Neural cell (in vitro differentiated cells): ENCODE measurements at regions not wholly inside any gene's neighbourhood (a gene's known extent, or its start where the extent isn't known, plus 50 kb on each side); places are given as distances from the start of the nearest gene placed in this dataset.

Source experiments
- H2AFZ ChIP-seq: fragments of 200-600, 300-800 bp; sonication (generic), shearing (Covaris generic); 2 replicates; pipeline ENCODE4 v1.6.0; 2014; ENCODE audit warnings: low read depth, mild to moderate bottlenecking, antibody characterized with exemption, low read length, moderate library complexity
- H3F3A ChIP-seq: fragments of 200-600 bp; shearing (Covaris generic); 2 replicates; pipeline ENCODE4 v1.6.1; 2016; ENCODE audit warnings: mild to moderate bottlenecking, moderate library complexity, mixed read lengths, antibody characterized with exemption, low read length; ENCODE audit not compliant: insufficient read depth, poor library complexity, severe bottlenecking
- H3K27ac ChIP-seq: fragments of 200-600, 300-800 bp; sonication (generic), shearing (Covaris generic); 2 replicates; pipeline ENCODE4 v1.5.1; 2014; ENCODE audit warnings: mild to moderate bottlenecking, low read length, moderate library complexity
- H3K27me3 ChIP-seq: fragments of 300-800, 200-600 bp; sonication (generic), shearing (Covaris generic); 2 replicates; pipeline ENCODE4 v1.6.0; 2014; ENCODE audit warnings: mild to moderate bottlenecking, low read depth, low read length, moderate library complexity; ENCODE audit not compliant: insufficient read depth
- H3K36me3 ChIP-seq: fragments of 300-800, 200-600 bp; sonication (generic), shearing (Covaris generic); 2 replicates; pipeline ENCODE4 v1.5.1; 2014; ENCODE audit warnings: mild to moderate bottlenecking, antibody characterized with exemption, low read length, moderate library complexity; ENCODE audit not compliant: insufficient read depth
- H3K4me2 ChIP-seq: fragments of 300-800, 200-600 bp; sonication (generic), shearing (Covaris generic); 2 replicates; pipeline ENCODE4 v1.6.0; 2014; ENCODE audit warnings: mild to moderate bottlenecking, low read length
- H3K4me3 ChIP-seq: fragments of 300-800, 200-600 bp; sonication (generic), shearing (Covaris generic); 2 replicates; pipeline ENCODE4 v1.5.1; 2014; ENCODE audit warnings: mild to moderate bottlenecking, low read length, moderate library complexity
- H3K79me2 ChIP-seq: fragments of 200-600 bp; shearing (Covaris generic); replicated peaks from 2 replicates; pipeline ENCODE4 v1.6.0; 2014; ENCODE audit warnings: mild to moderate bottlenecking, low read length, moderate library complexity; ENCODE audit not compliant: insufficient read depth
- H3K9ac ChIP-seq: fragments of 300-800, 200-600 bp; sonication (generic), shearing (Covaris generic); 2 replicates; pipeline ENCODE4 v1.6.1; 2016; ENCODE audit warnings: mild to moderate bottlenecking, low read length, mixed read lengths
- H3K9me2 ChIP-seq: fragments of 200-600 bp; shearing (Covaris generic); 2 replicates; pipeline ENCODE4 v1.6.1; 2016; ENCODE audit warnings: mild to moderate bottlenecking, low read length, mixed read lengths; ENCODE audit not compliant: insufficient read depth
- H3K9me3 ChIP-seq: fragments of 200-600, 300-800 bp; sonication (generic), shearing (Covaris generic); 2 replicates; pipeline ENCODE4 v1.6.1; 2016; ENCODE audit warnings: mild to moderate bottlenecking, mixed run types, low read length, moderate library complexity, mixed read lengths
- H4K20me1 ChIP-seq: fragments of 200-600 bp; shearing (Covaris generic); 2 replicates; pipeline ENCODE4 v1.6.1; 2016; ENCODE audit warnings: mild to moderate bottlenecking, mixed run types; ENCODE audit not compliant: insufficient read depth
- CTCF ChIP-seq: fragments of 450-650 bp; IDR thresholded peaks from 2 replicates; pipeline ENCODE4 v1.5.1; 2014; ENCODE audit warnings: antibody characterized with exemption, mild to moderate bottlenecking, moderate library complexity; ENCODE audit not compliant: poor library complexity, severe bottlenecking
- EP300 ChIP-seq: fragments of 450-650 bp; conservative IDR thresholded peaks from 2 replicates; pipeline ENCODE4 v1.6.1; 2014; ENCODE audit warnings: antibody characterized with exemption, mild to moderate bottlenecking, moderate library complexity; ENCODE audit not compliant: poor library complexity, severe bottlenecking
- EZH2 ChIP-seq: fragments of 200-600, 300-800 bp; shearing (Covaris generic), sonication (generic); IDR thresholded peaks from 2 replicates; pipeline ENCODE4 v1.6.1; 2014; ENCODE audit warnings: antibody characterized with exemption, low read length, borderline replicate concordance, mild to moderate bottlenecking; ENCODE audit not compliant: insufficient read depth, poor library complexity, severe bottlenecking
- MXI1 ChIP-seq: fragments of 450-650 bp; conservative IDR thresholded peaks from 2 replicates; pipeline ENCODE4 v1.6.1; 2014; ENCODE audit warnings: antibody characterized with exemption, mild to moderate bottlenecking; ENCODE audit not compliant: poor library complexity, severe bottlenecking
- POLR2AphosphoS5 ChIP-seq: IDR thresholded peaks from 2 replicates; pipeline ENCODE4 v1.6.1; 2012
- RAD21 ChIP-seq: fragments of 450-650 bp; conservative IDR thresholded peaks from 2 replicates; pipeline ENCODE4 v1.6.1; 2014; ENCODE audit warnings: antibody characterized with exemption, mild to moderate bottlenecking, moderate library complexity
- REST ChIP-seq: IDR thresholded peaks from 2 replicates; pipeline ENCODE4 v1.6.1; 2012; ENCODE audit warnings: borderline replicate concordance
- SMC3 ChIP-seq: fragments of 450-650 bp; conservative IDR thresholded peaks from 2 replicates; pipeline ENCODE4 v1.6.1; 2014; ENCODE audit warnings: antibody characterized with exemption, mild to moderate bottlenecking, moderate library complexity; ENCODE audit not compliant: poor library complexity
- TAF1 ChIP-seq: IDR thresholded peaks from 2 replicates; pipeline ENCODE4 v1.6.1; 2012; ENCODE audit warnings: low read depth

GRCh38 chr11:16610213-16610737, 128.2 kb upstream of the C11orf58 start (continued):
- TF ChIP-seq MXI1, result no peak
- no peak for TF ChIP-seq TAF1
- no peak for TF ChIP-seq RAD21

GRCh38 chr11:16609769-16610168, 128.7 kb upstream of the C11orf58 start:
- H3K4me3 ChIP-seq, result no peak overlapping the region
- no peak overlapping the region for H3K9ac ChIP-seq
- no peaks in the 10 kb centered on the region for H3K9me2 ChIP-seq
- H4K20me1 ChIP-seq, result no peaks in the 10 kb centered on the region
- no peaks in the 10 kb centered on the region for H3K9me3 ChIP-seq
- H3K36me3 ChIP-seq, result no peaks in the 10 kb centered on the region
- H3F3A ChIP-seq, result peaks cover 6% of the 10 kb centered on the region
- H3K79me2 ChIP-seq, result peaks cover 5% of the 10 kb centered on the region
- H2AFZ ChIP-seq, result no peak overlapping the region
- no peak for TF ChIP-seq MXI1
- no peak for TF ChIP-seq CTCF
- TF ChIP-seq SMC3, result no peak
- no peak for TF ChIP-seq RAD21
- TF ChIP-seq TAF1, result no peak
- TF ChIP-seq EZH2, result no peak
- TF ChIP-seq REST, result no peak
- TF ChIP-seq POLR2AphosphoS5, result no peak
- no peak for TF ChIP-seq EP300
- H3K27me3 ChIP-seq, result peaks cover 96% of the 10 kb centered on the region
- no peak overlapping the region for H3K4me2 ChIP-seq
- H3K27ac ChIP-seq, result no peak overlapping the region

- Histone ChIP-seq H3F3A (peaks cover 6% of the 10 kb centered on the region), H3K9me3 (no peaks in the 10 kb centered on the region), H3K4me2 (peak overlapping the region; percentile 90), H3K9ac (peak overlapping the region; percentile 44), H3K36me3 (no peaks in the 10 kb centered on the region), H3K27me3 (peaks cover 96% of the 10 kb centered on the region), H3K27ac (peak overlapping the region; percentile 27), H4K20me1 (no peaks in the 10 kb centered on the region), H3K4me3 (peak overlapping the region; percentile 88), H3K9me2 (no peaks in the 10 kb centered on the region), H3K79me2 (peaks cover 23% of the 10 kb centered on the region), H2AFZ (no peak overlapping the region)
- TF ChIP-seq POLR2AphosphoS5 (peak; percentile 49), MXI1 (no peak)
These were observed 130.5 kb upstream of the C11orf58 start for GRCh38 chr11:16607675-16608644.
